ENCODE measurements at regions not wholly inside any gene's neighbourhood (a gene's known extent, or its start where the extent isn't known, plus 50 kb on each side); places are given as distances from the start of the nearest gene placed in this dataset.
"Not testable (repeated sequence)": the region's sequence is repeated elsewhere in the genome, so short reads cannot be mapped to it uniquely, and the experiment has no call there.

DNA sequence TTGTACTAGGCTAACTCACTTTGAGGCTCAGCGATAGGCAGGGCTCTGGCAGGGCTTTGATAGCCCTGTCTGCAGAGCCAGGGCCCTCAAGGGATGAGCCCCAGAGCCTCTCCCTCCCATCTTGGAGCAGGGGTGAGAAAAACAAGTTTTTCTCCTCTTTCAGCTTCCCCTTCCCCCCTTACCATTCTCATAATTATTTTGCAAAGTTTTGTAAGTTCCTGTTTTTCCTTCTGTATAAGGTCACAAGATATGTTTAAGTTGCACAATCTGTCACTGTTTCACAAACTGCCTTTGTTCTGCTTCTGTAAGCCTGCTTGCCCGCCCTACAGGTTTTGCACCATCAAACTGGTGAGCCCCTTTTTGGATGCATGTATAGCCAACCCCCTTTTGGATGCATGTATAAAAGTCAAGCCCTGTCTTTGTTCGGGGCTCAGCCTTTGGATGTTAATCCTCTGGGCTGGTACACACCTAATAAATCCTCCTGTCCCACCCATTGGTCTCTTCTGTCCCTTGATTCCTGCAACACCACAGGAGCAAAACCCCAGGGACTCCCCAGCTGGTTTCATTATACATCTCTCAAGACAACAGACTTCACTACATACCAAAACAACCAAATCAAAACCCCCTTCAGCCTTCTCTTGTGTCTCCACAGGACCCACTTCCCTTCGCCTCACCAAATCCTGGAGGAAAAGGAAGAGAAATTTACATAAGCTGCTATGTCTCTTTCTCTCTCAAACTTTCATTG, 52.5 kb upstream of the RESF1 start:
- DNase-seq (ENCODE audit: low spot score): no peak

DNA sequence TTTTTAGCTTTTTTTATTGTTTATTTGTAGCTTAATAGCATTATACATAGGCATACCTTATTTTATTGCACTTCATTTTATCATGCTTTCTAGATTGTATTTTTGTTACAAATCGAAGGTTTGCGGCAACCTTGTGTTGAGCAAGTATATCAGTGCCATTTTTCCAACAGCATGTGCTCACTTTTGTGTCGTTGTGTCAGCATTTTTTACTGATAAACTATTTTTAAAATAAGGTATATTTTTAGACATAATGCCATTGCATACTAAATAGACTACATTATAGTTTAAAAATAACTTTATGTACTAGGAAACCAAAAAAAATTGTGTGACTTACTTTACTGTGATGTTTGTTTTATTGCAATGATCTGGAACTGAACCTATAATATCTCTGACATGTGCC, 56.2 kb upstream of the RESF1 start:
- DNase-seq (ENCODE audit: low spot score): no peak

DNA sequence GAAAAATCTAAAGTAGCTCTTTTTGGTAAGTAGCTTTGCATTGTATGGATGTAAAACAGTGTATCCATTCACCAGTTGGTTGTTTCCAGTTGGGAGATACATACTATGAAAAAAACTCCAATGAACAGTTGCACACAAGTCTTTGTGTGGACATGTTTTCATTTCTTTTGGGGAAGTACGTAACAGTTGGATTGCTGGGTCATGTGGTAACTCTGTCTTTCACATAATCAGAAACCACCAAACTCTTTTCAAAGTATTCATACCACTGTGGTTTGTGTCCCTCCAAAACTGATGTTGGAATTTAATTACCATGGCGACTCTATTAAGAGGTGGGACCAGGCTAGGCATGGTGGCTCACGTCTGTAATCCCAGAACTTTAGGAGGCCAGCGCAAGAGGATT, 58.9 kb upstream of the RESF1 start:
- no peak for DNase-seq (ENCODE audit: low spot score)

DNA sequence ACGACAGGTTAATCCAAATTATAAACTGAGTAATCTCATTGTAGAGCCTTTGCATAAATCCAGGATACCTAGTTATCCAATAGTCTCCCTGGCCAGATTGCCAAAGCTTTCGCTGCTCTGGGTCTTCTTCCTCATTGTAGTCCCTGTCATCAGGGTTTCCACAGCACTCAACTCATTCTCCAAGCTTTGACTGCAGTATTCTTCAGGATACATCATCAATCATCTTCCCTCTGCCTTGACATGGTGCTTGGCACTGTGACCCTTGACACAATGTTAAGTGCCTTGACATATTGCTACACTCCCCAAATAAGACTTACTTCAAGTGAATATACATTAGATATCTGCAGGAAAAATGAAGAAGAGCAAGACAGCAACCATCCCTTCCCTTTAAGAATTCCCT, 60.1 kb upstream of the RESF1 start:
- DNase-seq (ENCODE audit: low spot score): no peak

DNA sequence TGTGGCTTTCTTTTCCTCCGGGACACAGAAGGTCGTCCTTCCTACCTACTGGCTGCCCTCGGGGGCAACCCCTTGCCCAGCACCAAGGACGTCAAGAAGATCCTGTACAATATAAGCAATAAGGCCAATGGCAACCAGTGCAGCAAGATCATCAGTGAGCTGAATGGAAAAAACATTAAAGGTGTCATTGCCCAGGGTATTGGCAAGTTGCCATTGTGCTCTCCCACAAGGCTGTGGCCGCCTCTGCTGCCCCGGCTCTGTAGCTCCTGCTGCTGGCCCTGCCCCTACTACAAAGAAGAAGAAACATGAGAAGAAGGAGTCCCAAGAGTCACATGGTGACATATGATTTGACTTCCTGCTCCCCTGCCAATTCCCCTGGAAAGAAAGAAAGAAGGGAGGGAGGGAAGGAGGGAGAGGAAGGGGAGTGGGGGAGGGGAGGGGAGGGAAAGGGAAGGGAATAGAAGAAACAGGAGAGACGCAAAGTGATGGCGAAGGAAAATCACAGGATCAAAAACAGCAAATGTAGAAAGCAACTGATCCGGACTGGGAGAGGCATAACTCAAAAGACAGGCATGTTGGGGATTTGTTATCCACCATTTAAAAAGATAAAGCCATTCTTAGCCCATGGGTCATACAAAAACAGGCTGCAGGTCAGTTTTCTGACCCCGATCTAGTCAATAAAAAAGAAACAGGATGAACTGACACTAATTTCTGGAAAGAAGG, 61.3 kb upstream of the RESF1 start:
- no peak for DNase-seq (ENCODE audit: low spot score)

DNA sequence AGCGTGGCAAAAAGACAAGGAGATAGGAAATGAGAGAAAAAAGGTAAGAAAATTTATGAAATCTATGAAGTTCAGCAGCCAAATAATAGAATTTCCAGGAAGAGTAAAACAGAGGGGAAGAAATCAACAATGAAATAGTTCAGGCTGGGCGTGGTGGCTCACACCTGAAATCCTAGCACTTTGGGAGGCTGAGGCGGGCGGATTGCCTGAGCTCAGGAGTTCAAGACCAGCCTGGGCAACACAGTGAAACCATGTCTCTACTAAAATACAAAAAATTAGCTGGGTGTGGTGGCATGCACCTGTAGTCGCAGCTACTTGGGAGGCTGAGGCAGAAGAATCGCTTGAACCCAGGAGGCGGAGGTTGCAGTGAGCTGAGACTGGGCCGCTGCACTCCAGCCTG, 62.1 kb upstream of the RESF1 start:
- not testable (repeated sequence) for DNase-seq (ENCODE audit: low spot score)

DNA sequence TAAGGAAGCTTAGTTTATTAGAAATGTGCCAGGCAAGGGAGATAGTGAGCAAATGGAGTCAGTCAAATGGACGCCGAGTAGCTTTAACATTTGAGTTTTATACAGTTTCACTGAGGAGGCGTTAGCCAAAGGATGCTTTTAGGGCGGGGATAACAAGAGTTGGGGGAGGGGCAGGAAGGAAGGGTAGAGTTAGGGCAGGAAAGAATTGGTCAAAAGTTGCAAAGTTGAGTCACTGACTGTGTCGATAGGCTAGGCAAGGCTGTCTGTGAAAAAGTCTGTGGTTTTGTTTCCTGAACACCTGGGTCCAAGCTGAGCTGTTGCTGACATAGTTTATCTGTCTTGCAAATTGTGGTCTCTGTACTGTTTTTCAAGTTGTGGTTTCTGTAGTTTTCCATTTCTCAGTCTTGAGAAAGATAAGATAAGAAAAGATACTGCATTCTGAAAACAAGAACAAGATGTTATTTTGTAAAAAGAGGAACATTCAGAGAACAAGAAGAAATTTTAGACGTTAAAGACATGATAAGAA, 62.6 kb upstream of the RESF1 start:
- peak; percentile 23 for DNase-seq (ENCODE audit: low spot score)

DNA sequence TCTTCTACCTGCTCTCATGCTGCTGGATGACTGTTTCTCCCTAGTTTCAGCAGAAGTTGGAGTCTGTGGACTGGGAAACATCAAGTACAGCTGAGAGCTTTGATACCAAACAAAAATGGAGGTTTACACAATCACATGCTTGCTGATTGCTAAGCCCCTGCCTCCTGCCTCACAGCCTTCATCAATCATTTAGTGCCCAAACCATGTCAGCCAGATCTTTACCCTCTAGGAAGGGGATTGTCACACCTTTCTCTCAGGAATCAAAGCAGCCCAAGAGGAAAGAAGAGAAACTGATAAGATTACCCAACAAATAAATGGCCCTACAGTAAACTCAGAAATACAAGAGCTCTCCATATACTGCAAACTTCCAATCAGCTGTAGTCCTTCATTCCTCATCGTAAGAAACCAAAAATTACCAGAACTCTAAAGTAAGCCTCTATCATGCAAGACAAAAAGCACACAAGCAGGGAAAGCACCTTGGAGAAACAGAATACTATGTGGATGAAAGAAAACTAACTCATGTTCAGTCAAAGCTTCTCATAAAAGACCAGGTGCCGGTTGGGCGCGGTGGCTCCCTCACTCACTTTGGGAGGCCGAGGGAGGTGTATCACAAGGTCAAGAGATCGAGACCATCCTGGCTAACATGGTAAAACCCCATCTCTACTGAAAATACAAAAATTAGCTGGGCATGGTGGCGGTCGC, 63.6 kb upstream of the RESF1 start:
- no peak for DNase-seq (ENCODE audit: low spot score)

DNA sequence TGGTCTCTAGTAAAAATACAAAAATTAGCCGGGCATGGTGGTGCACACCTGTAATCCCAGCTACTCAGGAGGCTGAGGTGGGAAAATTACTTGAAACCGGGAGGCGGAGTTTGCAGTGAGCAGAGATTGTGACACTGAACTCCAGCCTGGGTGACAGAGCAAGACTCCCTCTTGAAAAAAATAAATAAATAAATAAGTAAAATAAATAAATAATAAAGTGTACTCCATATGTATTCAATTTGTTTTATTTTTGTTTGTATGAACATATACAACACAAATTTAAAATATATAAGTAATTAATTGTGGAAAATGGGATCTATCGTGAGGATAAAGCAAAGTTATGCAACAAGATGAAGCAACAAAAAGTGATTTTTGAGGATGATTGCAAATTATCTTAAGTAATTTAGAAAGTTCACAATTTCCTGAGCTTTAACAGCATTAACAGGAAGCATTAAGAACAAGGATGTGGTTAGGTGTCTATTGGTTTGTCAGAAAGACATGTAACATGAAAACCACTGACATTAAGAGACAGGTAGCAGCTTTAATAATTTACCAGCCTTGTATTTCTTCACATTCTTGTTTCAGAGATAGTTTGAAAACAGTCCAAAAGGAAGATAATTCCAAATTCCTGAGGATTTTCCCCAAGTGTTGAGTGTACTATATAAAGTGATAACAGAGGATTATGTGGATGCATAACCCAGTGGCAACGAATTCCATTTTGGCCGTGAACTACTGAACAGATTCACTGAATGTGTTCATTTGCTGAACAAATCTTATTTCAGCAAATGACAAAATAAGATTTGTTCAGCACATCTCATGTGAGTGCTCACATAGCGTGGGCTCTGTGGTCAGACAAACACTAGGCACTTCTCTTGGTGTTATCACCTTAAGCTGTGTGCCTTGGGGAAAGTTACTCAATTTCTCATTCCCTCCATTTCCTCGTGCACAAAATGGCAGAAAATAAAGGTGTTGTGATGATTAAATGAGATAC, 68.6 kb upstream of the RESF1 start:
- DNase-seq (ENCODE audit: low spot score): peak; percentile 17

DNA sequence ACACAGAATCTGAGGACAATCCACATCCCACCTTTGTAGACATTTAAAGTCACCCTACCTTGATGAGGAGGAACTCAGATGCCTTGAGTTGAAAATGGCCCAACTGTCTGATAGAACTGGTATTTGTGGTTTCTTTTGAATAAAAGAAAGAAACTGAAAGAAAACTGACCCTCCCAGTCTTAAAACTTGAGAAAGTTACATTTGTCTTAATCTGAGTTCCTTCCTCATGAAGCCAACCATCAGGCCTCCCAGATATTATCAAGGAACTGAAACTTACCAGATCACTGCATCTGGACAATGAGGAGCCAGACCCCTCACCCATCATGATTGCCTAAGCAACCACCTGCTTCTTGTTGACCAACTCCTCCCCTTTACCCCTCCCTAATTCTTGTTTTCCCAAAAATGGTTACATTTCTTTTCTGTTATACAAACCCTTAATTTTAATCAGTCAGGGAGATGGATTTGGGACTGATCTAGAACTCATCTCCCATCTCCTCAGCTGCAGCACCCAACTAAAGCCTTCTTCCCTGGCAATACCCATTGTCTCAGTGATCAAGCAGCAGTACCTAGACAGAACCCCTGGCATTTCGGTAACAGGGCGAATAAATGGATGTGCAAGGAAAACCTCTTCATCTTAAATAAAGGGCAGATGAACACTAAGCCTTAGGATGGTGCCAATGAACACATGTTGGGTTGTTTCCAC, 72.0 kb upstream of the RESF1 start:
- DNase-seq (ENCODE audit: low spot score): no peak

DNA sequence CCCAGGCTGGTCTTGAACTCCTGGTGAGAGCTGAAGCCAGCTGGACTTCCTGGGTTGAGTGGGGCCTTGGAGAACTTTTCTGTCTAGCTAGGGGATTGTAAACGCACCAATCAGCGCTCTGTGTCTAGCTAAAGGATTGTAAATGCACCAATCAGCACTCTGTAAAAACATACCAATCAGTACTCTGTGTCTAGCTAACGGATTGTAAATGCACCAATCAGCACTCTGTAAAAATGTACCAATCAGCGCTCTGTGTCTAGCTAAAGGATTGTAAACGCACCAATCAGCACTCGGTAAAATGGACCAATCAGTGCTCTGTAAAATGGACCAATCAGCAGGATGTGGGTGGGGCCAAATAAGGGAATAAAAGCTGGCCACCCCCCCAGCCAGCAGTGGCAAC, 76.5 kb upstream of the RESF1 start:
- DNase-seq (ENCODE audit: low spot score): not testable (repeated sequence)

DNA sequence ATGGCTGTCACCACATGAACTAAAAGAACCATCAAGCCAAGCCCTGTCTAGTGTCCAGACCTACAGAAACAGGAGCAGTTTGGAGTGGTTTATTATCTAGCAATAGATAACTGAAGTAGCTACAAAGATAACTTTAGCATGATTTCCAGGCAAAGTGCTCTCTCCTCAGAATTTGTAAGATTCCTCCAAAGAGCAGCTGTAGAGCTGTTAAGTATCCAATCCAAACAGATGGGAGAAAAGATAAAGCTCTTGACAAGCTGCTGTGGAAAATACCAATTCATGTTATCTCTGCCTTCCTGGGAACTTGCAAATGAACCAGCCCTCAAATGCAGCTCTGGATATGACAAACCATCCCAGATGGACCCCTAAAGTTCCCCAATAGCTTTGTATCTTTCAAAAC, 78.9 kb upstream of the RESF1 start:
- DNase-seq (ENCODE audit: low spot score): peak; percentile 28

DNA sequence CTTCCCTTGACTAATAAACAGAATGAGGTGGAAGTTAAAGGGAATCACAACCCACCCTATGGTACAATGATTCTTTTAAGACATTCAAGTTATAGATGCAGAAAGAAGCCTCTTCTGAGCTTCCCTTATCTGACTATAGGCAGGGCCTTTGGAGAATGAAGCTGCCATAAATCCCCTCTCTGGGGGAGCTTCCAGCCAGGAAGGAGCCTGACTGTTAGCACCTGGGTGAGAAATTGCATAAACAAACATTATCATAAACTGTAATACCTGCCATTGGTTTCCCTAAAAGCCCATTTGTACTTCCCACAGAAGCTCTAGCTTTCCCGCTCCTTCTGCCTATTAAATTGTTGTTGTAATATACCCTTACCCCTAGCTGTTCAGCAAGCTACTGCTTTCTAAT, 81.3 kb upstream of the RESF1 start:
- DNase-seq (ENCODE audit: low spot score): no peak

DNA sequence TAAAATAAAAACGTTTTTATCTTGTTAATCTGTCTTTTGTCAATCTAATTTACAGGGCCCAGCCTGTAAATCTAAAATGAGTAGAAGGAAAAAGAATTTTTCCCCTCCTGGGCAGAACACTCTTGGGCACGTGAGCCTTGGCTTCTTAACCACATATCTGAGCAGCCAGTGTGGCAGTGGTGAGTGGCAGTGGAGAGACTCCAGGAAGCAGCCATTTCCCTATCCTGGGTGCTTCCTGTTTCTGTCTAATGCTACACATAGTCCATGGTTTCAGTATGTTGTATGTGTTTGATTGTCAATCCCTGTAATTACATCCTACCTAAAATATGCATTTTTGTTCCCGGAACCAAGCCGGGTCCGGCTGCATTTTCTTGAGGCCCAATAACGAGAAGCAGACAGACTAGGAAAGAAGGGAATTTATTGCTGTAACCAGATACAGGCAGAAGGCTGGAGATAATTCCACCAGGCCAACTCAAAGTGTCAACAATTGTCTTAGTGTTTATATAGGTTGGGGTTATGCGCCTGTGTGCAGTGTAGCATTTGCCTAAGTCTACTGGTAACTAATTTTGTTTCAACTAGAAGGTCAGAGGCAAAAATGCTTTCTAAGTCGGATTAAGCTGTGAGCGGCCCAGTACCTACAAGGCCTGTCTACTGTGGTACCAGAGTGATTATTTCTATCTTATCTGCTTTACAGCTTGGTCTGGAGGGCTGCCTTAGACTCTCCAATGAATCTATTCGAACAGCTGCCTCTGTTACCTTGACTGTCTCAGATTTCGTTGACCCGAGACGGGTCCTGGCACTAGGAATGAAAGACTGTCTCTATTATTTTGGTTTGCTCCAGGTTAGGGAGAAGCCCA, 82.4 kb upstream of the RESF1 start:
- peak; percentile 24 for DNase-seq (ENCODE audit: low spot score)

DNA sequence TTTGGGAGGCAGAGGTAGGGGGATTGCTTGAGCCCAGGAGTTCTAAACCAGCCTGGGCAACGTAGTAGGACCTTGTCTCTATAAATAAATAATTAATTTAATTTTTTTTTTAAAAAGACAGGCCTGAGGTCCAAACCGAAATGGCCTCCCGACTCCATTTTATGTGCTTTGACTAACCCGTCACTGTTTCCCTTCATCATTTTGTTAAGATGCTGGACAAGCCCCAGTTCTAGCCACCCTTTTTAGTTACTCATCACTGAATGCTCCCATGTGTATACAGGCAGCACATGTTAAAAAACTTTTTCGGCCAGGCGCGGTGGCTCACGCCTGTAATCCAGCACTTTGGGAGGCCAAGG, 83.6 kb upstream of the RESF1 start:
- DNase-seq (ENCODE audit: low spot score): no peak

DNA sequence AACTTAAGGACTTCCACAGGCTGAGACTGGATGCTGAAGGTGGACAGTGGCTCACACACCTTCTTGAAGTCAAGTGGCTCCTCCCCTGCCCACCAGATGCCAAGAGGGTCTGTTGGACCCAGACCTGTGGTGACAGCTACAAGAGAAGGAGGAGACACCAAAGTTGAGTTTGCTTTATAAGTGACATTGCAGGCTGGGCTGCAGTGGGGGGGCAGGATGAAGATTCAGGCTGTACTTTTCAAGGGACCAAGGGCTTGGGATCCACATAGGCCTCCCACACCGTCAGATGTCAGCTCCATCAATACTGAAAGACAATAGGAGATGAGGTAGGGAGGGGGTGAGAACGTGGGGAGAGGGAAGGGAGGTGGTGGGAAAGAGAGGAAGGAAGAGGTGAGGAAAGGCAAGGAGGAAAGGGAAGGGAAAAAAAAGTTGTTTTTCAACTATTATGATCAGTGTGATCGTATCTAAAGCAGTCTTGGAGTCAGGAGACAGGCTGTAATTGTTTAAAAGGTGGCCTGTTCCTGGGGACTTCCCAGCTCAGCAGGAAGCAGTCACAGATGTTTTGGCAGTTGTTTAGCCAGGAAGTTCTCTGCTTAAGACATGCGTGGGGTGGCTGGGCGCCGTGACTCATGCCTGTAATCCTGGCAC, 84.1 kb upstream of the RESF1 start:
- DNase-seq (ENCODE audit: low spot score): peak; percentile 34

DNA sequence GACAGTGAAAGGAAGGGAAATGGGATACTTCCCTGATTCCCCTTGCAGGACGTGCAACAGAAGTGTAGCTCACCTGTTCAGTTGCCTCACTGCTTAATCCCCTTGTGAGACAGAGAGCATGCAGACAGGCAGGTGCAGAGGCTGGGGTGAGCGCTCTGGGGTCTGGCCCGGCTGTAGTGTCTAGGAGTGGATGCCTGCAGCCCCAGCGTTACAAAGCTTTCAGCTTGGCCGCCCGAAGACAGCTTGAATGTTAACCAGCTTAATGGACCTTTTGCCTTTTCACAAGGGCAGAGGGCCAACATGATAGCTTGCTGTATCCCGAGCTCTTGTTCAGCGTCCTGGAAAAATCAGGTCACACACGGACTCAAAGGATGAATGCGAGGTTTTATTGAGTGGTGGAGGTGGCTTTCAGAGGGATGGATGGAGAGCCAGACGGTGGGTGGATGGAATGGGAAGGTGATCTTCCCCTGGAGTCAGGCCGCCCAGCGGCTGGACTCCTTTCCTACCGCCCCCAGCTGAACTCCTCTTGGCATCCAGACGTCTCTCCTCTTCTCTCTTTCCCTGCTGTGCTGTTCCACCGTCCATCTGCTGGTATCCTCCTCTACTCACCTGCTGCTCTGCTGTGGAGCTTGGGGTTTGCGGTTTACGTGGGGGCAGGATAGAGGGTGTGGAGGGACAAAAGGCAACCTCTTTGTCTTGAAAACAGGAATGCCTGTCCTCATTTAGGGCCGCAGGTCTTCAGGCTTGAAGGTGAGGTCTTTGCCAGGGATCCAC, 86.2 kb upstream of the RESF1 start:
- DNase-seq (ENCODE audit: low spot score): no peak

DNA sequence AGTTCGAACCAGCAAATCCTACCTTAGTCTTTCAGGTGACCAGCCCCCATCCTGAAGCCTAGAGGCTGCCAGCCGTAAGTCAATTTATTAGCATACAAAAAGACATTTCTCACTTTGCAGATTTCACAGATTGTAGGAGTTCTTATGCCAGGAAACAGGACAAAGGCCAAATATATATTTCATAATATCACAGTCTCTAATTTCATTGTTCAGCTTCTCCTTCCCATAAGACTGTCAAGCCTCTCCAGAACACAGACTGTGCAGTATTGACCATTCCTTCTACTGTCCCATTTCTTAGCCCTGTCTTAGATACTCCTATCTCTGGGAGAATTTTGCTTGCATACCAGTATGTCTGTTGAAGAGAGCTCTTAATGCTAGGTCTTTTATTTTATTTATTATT, 89.2 kb upstream of the RESF1 start:
- no peak for DNase-seq (ENCODE audit: low spot score)

DNA sequence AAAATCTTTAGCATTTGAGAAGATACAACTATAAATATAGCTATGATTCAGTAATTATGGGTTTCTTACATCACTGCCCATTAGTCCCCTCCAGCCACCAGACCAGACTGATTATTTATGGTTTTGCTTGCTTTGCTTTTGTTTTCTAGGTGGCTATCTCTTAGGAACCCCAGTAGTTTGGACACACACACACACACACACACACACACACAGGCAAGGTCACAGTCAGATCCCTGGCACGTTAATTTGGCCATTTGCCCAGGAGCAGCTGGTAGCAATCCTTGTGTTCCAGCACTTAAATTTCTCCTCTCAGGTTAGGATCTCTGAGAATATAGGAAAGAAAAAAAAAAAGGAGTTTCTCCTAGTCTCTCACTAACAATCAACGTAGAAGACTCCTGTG, 90.2 kb upstream of the RESF1 start:
- no peak for DNase-seq (ENCODE audit: low spot score)
